Erythroblast (primary cell): ENCODE measurements at regions not wholly inside any gene's neighbourhood (a gene's known extent, or its start where the extent isn't known, plus 50 kb on each side); places are given as distances from the start of the nearest gene placed in this dataset.

Source experiments
- GATA1 ChIP-seq: IDR thresholded peaks from 2 replicates; pipeline ENCODE4 v1.6.1; 2011; ENCODE audit warnings: low read depth, mild to moderate bottlenecking, control low read depth, low read length, moderate library complexity
- POLR2A ChIP-seq: IDR thresholded peaks from 2 replicates; pipeline ENCODE4 v1.6.1; 2011; ENCODE audit warnings: mild to moderate bottlenecking, low read length

GRCh38 chr4:69377562-69377961 is 97.3 kb downstream of the UGT2B28 start:
- TF ChIP-seq POLR2A (no peak), GATA1 (no peak)
